HCT116 (cell line): ENCODE measurements at regions not wholly inside any gene's neighbourhood (a gene's known extent, or its start where the extent isn't known, plus 50 kb on each side); places are given as distances from the start of the nearest gene placed in this dataset.

Source experiments
- CEBPB ChIP-seq: IDR thresholded peaks from 2 replicates; pipeline ENCODE4 v1.6.1; 2012; ENCODE audit warnings: low read depth
- ELF1 ChIP-seq: IDR thresholded peaks from 2 replicates; pipeline ENCODE4 v1.6.1; 2012; ENCODE audit warnings: low read depth, borderline replicate concordance
- EZH2 ChIP-seq: fragments of 200-600 bp; sonication (generic); IDR thresholded peaks from 2 replicates; pipeline ENCODE4 v1.6.1; 2017; ENCODE audit warnings: antibody characterized with exemption, mixed run types
- EZH2phosphoT487 ChIP-seq: fragments of 200-600 bp; IDR thresholded peaks from 2 replicates; pipeline ENCODE4 v1.6.1; 2018; ENCODE audit warnings: antibody characterized with exemption, borderline replicate concordance
- MAX ChIP-seq: IDR thresholded peaks from 2 replicates; pipeline ENCODE4 v1.6.1; 2012
- POLR2A ChIP-seq: IDR thresholded peaks from 2 replicates; pipeline ENCODE4 v1.7.0; 2011; ENCODE audit warnings: borderline replicate concordance; ENCODE audit not compliant: insufficient read depth, insufficient read length; ENCODE audit errors: extremely low read depth
- POLR2AphosphoS5 ChIP-seq: IDR thresholded peaks from 2 replicates; pipeline ENCODE4 v1.6.1; 2011; ENCODE audit warnings: mild to moderate bottlenecking, low read depth, low read length, moderate library complexity
- REST ChIP-seq: IDR thresholded peaks from 2 replicates; pipeline ENCODE4 v1.6.1; 2012; ENCODE audit warnings: low read depth
- SIN3A ChIP-seq: IDR thresholded peaks from 2 replicates; pipeline ENCODE4 v1.6.1; 2012; ENCODE audit warnings: low read depth
- SP1 ChIP-seq: IDR thresholded peaks from 2 replicates; pipeline ENCODE4 v1.6.1; 2012; ENCODE audit warnings: low read depth
- ZBTB33 ChIP-seq: IDR thresholded peaks from 2 replicates; pipeline ENCODE4 v1.6.1; 2011; ENCODE audit warnings: mild to moderate bottlenecking, low read length, moderate library complexity; ENCODE audit not compliant: insufficient replicate concordance; ENCODE audit errors: extremely low read depth
- TF ChIP-seq, protein P1 (sequence below), 3 experiments: fragments of 200-600 bp in 1 of 3; sonication (generic) in 1 of 3; IDR thresholded peaks in 2 of 3; conservative IDR thresholded peaks in 1 of 3; 2 replicates each; pipeline ENCODE4 v1.5.1; 2012 to 2017; ENCODE audit warnings: low read depth in 2 of 3, low read length in 2 of 3, antibody characterized with exemption in 1 of 3, borderline replicate concordance in 1 of 3, control low read depth in 1 of 3, mild to moderate bottlenecking in 1 of 3, mixed read lengths in 1 of 3, mixed run types in 1 of 3, moderate library complexity in 1 of 3; ENCODE audit not compliant: insufficient read depth in 1 of 3

DNA sequence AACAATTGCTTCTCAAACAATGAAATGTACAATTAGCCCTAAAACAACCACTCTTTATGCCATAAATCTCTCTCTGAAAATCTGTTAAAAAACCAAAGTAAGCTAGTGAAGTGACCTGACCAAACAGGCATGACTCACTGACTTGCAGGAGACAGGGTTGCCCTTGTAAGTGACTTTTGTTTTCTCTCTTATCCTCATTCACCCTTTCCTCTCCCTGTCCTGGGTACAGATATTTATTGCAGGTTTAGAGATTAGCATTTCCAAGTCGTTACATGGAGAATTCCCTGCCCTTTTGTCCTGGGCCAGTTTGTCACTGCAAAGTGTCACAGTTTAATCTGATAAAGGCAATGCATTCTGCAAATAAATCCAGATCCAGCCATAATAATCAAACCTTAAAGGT lies 484.2 kb downstream of the IRX1 start:
- TF ChIP-seq, protein P1, sequence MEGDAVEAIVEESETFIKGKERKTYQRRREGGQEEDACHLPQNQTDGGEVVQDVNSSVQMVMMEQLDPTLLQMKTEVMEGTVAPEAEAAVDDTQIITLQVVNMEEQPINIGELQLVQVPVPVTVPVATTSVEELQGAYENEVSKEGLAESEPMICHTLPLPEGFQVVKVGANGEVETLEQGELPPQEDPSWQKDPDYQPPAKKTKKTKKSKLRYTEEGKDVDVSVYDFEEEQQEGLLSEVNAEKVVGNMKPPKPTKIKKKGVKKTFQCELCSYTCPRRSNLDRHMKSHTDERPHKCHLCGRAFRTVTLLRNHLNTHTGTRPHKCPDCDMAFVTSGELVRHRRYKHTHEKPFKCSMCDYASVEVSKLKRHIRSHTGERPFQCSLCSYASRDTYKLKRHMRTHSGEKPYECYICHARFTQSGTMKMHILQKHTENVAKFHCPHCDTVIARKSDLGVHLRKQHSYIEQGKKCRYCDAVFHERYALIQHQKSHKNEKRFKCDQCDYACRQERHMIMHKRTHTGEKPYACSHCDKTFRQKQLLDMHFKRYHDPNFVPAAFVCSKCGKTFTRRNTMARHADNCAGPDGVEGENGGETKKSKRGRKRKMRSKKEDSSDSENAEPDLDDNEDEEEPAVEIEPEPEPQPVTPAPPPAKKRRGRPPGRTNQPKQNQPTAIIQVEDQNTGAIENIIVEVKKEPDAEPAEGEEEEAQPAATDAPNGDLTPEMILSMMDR (IDR thresholded peaks at IDR 0.05 in 2 of 3, conservative IDR thresholded peaks at IDR 0.05 in 1 of 3; ENCODE audit: borderline replicate concordance in 1 of 3, insufficient read depth in 1 of 3, low read depth in 2 of 3, low read length in 2 of 3) = no peak
- TF ChIP-seq EZH2phosphoT487 = no peak
- no peak for TF ChIP-seq REST
- no peak for TF ChIP-seq POLR2A
- TF ChIP-seq MAX = no peak
- TF ChIP-seq POLR2AphosphoS5 = no peak
- TF ChIP-seq SP1 = no peak
- no peak for TF ChIP-seq SIN3A
- no peak for TF ChIP-seq EZH2
- no peak for TF ChIP-seq ZBTB33
- TF ChIP-seq ELF1 = no peak
- no peak for TF ChIP-seq CEBPB
